KMS-11 (cell line): ENCODE measurements at regions not wholly inside any gene's neighbourhood (a gene's known extent, or its start where the extent isn't known, plus 50 kb on each side); places are given as distances from the start of the nearest gene placed in this dataset.

ENCODE experiments used
- H2AFZ ChIP-seq: fragments of 200-600 bp; sonication (generic); 2 replicates; pipeline ENCODE4 v1.6.1; 2016; ENCODE audit warnings: antibody characterized with exemption, mixed run types, low read depth
- H3K27ac ChIP-seq: fragments of 200-600 bp; sonication (generic); 2 replicates; pipeline ENCODE4 v1.6.1; 2016; ENCODE audit warnings: mild to moderate bottlenecking, mixed run types
- H3K27me3 ChIP-seq: fragments of 200-600 bp; sonication (generic); 2 replicates; pipeline ENCODE4 v1.6.1; 2017; ENCODE audit warnings: mild to moderate bottlenecking, low read depth, mixed run types, moderate library complexity; ENCODE audit not compliant: insufficient read depth
- H3K36me3 ChIP-seq: fragments of 200-600 bp; sonication (generic); 2 replicates; pipeline ENCODE4 v1.6.1; 2017; ENCODE audit warnings: mild to moderate bottlenecking, mixed run types; ENCODE audit not compliant: insufficient read depth
- H3K4me1 ChIP-seq: fragments of 200-600 bp; sonication (generic); 2 replicates; pipeline ENCODE4 v1.6.1; 2016; ENCODE audit warnings: mild to moderate bottlenecking, low read depth, mixed run types; ENCODE audit not compliant: poor library complexity, severe bottlenecking
- H3K4me2 ChIP-seq: fragments of 200-600 bp; sonication (generic); 2 replicates; pipeline ENCODE4 v1.7.0; 2016; ENCODE audit warnings: mild to moderate bottlenecking, mixed run types
- H3K4me3 ChIP-seq: fragments of 200-600 bp; sonication (generic); IDR thresholded peaks from 2 replicates; pipeline ENCODE4 v1.6.1; 2017; ENCODE audit warnings: low read depth, low read length, mixed read lengths; ENCODE audit not compliant: insufficient read depth
- H3K79me2 ChIP-seq: fragments of 200-600 bp; sonication (generic); 2 replicates; pipeline ENCODE4 v1.6.1; 2016; ENCODE audit warnings: low read depth, mixed run types; ENCODE audit not compliant: insufficient read depth
- H3K9ac ChIP-seq: fragments of 200-600 bp; sonication (generic); 2 replicates; pipeline ENCODE4 v1.6.1; 2016; ENCODE audit warnings: mild to moderate bottlenecking, mixed run types
- H4K20me1 ChIP-seq: fragments of 200-600 bp; sonication (generic); 2 replicates; pipeline ENCODE4 v1.6.1; 2016; ENCODE audit warnings: mild to moderate bottlenecking, mixed run types; ENCODE audit not compliant: insufficient read depth
- TF ChIP-seq, protein P1 (sequence below): fragments of 200-600 bp; sonication (generic); conservative IDR thresholded peaks from 2 replicates; pipeline ENCODE4 v1.6.1; 2017; ENCODE audit warnings: low read depth, mild to moderate bottlenecking, antibody characterized with exemption, low read length, moderate library complexity, mixed read lengths

DNA sequence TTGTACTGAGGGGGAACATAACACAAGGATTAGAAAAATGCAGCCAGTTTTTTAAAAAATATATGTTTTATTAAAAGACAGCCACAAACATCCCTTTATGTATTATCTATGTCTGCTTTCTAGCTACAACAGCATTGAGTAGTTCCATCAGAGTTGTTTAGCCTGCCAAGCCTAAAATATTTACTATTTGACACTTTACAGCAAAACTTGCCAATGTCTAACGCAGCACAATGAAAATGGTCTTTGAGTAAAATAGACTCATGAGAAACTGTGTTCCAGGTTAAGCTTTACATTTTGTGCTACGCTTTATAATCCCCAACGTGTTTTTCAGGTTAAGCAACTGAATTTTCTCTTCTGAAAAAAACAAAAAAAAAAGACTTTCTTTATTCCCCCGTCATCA lies 2211.5 kb upstream of the RAG2 start:
- H4K20me1 ChIP-seq: no peaks in the 10 kb centered on the region
- no peak overlapping the region for H3K9ac ChIP-seq
- no peak overlapping the region for H3K4me2 ChIP-seq
- no peak overlapping the region for H2AFZ ChIP-seq
- no peaks in the 10 kb centered on the region for H3K4me1 ChIP-seq
- H3K27me3 ChIP-seq: no peaks in the 10 kb centered on the region
- no peaks in the 10 kb centered on the region for H3K79me2 ChIP-seq
- TF ChIP-seq, protein P1, sequence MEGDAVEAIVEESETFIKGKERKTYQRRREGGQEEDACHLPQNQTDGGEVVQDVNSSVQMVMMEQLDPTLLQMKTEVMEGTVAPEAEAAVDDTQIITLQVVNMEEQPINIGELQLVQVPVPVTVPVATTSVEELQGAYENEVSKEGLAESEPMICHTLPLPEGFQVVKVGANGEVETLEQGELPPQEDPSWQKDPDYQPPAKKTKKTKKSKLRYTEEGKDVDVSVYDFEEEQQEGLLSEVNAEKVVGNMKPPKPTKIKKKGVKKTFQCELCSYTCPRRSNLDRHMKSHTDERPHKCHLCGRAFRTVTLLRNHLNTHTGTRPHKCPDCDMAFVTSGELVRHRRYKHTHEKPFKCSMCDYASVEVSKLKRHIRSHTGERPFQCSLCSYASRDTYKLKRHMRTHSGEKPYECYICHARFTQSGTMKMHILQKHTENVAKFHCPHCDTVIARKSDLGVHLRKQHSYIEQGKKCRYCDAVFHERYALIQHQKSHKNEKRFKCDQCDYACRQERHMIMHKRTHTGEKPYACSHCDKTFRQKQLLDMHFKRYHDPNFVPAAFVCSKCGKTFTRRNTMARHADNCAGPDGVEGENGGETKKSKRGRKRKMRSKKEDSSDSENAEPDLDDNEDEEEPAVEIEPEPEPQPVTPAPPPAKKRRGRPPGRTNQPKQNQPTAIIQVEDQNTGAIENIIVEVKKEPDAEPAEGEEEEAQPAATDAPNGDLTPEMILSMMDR: no peak
- no peak overlapping the region for H3K27ac ChIP-seq
- no peak overlapping the region for H3K4me3 ChIP-seq
- no peaks in the 10 kb centered on the region for H3K36me3 ChIP-seq

DNA sequence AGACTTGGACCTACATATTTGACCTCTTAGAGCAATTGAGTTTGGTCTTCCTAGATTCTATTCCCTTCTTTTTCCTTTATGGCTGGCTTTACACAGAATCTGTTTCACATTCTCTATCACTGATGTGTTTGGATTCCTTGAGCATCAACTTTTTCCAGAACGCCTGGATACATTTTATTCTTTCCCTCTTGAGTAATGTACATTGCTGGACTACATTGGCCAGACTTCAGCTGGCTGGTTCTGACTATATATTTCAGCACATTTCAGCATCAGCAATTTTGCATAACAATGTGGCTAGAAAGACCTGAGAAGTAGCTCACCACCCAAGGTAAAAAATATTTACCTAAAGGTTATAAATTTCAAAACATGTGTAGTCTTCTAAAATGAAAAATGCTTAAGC lies 2198.2 kb upstream of the RAG2 start:
- no peak overlapping the region for H3K4me3 ChIP-seq
- H3K36me3 ChIP-seq: no peaks in the 10 kb centered on the region
- TF ChIP-seq, protein P1: no peak
- H3K27ac ChIP-seq: no peak overlapping the region
- no peak overlapping the region for H2AFZ ChIP-seq
- no peaks in the 10 kb centered on the region for H3K79me2 ChIP-seq
- no peak overlapping the region for H3K4me2 ChIP-seq
- H3K27me3 ChIP-seq: no peaks in the 10 kb centered on the region
- H3K4me1 ChIP-seq: no peaks in the 10 kb centered on the region
- H3K9ac ChIP-seq: no peak overlapping the region
- no peaks in the 10 kb centered on the region for H4K20me1 ChIP-seq

DNA sequence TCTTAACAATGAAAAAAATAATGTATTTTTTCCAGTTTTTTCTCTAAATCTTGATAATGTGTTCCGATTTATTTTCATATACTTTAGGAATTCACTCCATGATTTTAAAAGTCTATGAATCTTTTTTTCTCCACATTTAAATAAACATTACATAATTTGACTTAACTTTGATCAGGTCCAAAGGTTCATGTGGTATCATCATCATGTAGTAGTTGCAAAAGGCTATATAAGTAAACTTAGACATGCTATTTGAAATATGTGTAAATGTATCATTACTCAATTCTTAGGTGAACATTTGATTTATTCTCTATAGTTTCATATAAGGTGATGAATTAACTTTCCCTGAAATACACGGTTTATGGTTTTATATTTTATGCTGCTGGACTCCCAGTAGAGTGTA lies 2197.0 kb upstream of the RAG2 start:
- Histone ChIP-seq H2AFZ (no peak overlapping the region), H3K4me1 (no peaks in the 10 kb centered on the region), H4K20me1 (no peaks in the 10 kb centered on the region), H3K79me2 (no peaks in the 10 kb centered on the region), H3K36me3 (no peaks in the 10 kb centered on the region), H3K27me3 (no peaks in the 10 kb centered on the region), H3K9ac (no peak overlapping the region), H3K27ac (no peak overlapping the region), H3K4me2 (no peak overlapping the region), H3K4me3 (no peak overlapping the region)
- TF ChIP-seq, protein P1: no peak

DNA sequence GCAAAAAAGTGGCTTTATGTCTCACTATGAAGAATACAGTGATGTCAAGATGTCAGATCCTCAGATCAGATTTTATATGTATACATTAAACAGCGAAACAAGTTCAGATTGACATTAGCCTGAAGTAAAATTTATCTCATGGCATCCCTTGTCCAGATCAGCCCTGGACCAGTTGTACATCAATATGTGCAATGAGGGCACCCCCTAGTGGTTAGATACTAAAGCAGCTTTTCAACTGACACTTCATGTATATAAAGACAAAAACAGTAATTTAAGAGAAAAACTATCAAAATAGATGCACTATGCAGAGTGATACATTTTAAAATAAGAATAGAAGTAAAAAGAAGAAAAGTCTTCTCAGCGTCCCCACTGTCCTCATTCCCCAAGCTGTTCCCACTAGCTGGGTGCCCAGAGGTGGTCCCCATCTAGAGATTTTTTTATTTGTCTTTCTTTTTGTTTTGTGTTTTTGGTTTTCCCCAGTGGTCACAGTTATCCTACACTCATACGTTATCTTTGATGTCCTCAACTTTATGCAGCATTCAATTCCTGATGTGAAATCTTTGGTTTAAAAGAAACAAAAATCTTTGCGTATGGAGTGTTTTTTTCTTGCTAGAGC lies 2193.4 kb upstream of the RAG2 start:
- no peaks in the 10 kb centered on the region for H3K27me3 ChIP-seq
- H3K27ac ChIP-seq: no peak overlapping the region
- H3K4me3 ChIP-seq: no peak overlapping the region
- no peaks in the 10 kb centered on the region for H4K20me1 ChIP-seq
- H3K9ac ChIP-seq: no peak overlapping the region
- TF ChIP-seq, protein P1: peak; percentile 81
- no peak overlapping the region for H3K4me2 ChIP-seq
- H3K79me2 ChIP-seq: no peaks in the 10 kb centered on the region
- H3K36me3 ChIP-seq: no peaks in the 10 kb centered on the region
- no peaks in the 10 kb centered on the region for H3K4me1 ChIP-seq
- no peak overlapping the region for H2AFZ ChIP-seq
